ENCODE measurements at regions not wholly inside any gene's neighbourhood (a gene's known extent, or its start where the extent isn't known, plus 50 kb on each side); places are given as distances from the start of the nearest gene placed in this dataset.

DNA sequence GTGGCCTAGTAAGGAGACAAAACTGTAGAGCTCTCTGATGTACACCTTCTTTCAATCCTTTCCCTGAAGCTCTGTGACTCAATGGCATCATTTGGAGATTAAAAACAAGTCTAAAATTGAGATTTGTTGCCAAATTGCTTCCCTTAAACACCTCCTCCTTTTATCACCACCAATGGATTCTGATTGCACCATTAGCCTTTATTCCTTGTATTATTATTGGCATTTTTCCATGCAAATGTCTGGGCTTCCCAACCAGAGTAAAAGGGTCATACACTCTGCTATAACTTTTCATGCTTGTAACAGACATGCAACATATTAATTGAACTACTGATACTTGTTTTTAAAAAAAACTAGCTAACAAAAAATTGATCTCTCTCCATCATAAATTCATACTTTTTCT lies 124.2 kb downstream of the CCDC34 start (continued):
- TF ChIP-seq ZNF580 (tag by site-specific recombination; IDR thresholded peaks at IDR 0.05) (no peak), ZNF23 (tag by site-specific recombination; IDR thresholded peaks at IDR 0.05; ENCODE audit: borderline replicate concordance) (no peak), KLF7 (tag by site-specific recombination; IDR thresholded peaks at IDR 0.05; ENCODE audit: borderline replicate concordance) (no peak), ZNF280D (tag by site-specific recombination; IDR thresholded peaks at IDR 0.05) (no peak)

DNA sequence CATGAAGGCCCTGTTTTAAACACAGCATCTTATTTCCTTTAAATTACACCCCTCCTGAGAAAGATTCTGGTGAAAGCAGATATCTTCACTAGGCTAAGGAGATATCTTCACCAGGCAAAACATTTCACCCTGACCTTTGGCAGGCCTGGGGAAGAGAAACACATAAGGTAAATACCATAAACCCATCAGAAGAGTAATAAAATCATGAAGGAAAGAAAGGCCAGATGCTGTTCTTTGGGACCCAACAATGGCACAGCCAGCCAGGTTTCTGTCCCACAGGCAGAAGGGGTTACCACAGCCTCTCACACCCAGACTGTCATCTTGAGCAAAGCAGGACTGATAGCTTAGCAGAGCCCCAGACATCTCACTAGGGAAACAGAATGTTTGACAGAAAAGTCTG lies 125.4 kb downstream of the CCDC34 start:
- Histone ChIP-seq H3K27ac (ENCODE audit: extremely low read depth, low read depth, low read length) (no peak overlapping the region), H3K4me3 (ENCODE audit: low read depth, low read length) (no peak overlapping the region), H3K4me1 (ENCODE audit: control insufficient read depth, insufficient read depth, low read length) (peaks cover 21% of the 10 kb centered on the region), H3K36me3 (ENCODE audit: control insufficient read depth in 2 of 2, insufficient read depth in 1 of 2, low read length in 2 of 2) (no peaks in the 10 kb centered on the region), H3K9me3 (ENCODE audit: control insufficient read depth, insufficient read depth, low read depth, low read length) (no peaks in the 10 kb centered on the region)
- CTCF ChIA-PET = no interaction called here
- POLR2A ChIA-PET = no interaction called here
- peak; percentile 49; the same call in 1 of the 2 replicates for TF ChIP-seq ZNF10 (tag by site-specific recombination; IDR thresholded peaks at IDR 0.05)
- TF ChIP-seq, protein P1, sequence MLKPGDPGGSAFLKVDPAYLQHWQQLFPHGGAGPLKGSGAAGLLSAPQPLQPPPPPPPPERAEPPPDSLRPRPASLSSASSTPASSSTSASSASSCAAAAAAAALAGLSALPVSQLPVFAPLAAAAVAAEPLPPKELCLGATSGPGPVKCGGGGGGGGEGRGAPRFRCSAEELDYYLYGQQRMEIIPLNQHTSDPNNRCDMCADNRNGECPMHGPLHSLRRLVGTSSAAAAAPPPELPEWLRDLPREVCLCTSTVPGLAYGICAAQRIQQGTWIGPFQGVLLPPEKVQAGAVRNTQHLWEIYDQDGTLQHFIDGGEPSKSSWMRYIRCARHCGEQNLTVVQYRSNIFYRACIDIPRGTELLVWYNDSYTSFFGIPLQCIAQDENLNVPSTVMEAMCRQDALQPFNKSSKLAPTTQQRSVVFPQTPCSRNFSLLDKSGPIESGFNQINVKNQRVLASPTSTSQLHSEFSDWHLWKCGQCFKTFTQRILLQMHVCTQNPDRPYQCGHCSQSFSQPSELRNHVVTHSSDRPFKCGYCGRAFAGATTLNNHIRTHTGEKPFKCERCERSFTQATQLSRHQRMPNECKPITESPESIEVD (tag by site-specific recombination; IDR thresholded peaks at IDR 0.05) = peak; percentile 59
- TF ChIP-seq ZNF426 (tag by site-specific recombination; IDR thresholded peaks at IDR 0.05) = no peak
- peak; percentile 64; the same call in 1 of the 2 replicates for TF ChIP-seq ZNF341 (tag by site-specific recombination; IDR thresholded peaks at IDR 0.05; ENCODE audit: low read depth)
- no peak for TF ChIP-seq GLI2 (tag by site-specific recombination; IDR thresholded peaks at IDR 0.05; ENCODE audit: borderline replicate concordance, low read depth)
- TF ChIP-seq ZNF560 (tag by site-specific recombination; IDR thresholded peaks at IDR 0.05; ENCODE audit: borderline replicate concordance) = no peak
- TF ChIP-seq FEZF1 (tag by site-specific recombination; IDR thresholded peaks at IDR 0.05) = 0 out of 2 replicates have a peak, but pooled peaks have one; percentile 24

DNA sequence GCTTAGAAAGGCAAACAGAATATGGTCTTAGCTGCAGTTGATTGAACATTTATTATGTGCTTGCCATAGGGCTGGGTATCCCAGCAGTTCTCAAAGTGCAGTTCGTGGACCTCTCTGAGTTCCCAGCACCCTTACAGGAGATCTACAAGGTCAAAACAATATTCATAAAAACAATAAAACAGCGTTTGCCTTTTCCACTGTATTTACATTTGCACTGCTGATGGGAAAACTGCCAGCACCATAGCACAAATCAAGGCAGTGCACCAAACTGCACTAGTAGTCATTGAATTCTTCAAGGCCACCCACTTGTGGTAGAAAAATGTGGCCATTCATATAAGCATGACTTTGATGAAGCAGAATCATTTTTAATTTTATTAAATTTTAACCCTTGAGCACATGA lies 128.1 kb downstream of the CCDC34 start:
- H3K9me3 ChIP-seq (ENCODE audit: control insufficient read depth, insufficient read depth, low read depth, low read length) = no peaks in the 10 kb centered on the region
- ChIA-PET CTCF (interaction anchor here (0.9 to 2.2 kb wide), 4 partner anchors 22 to 251 kb away, joined by 4 to 10 read pairs (median 8); no protein-coding TSS in a partner anchor), POLR2A (no interaction called here)
- peaks cover 21% of the 10 kb centered on the region for H3K4me1 ChIP-seq (ENCODE audit: control insufficient read depth, insufficient read depth, low read length)
- 0 out of 2 replicates have a peak, but pooled peaks have one; percentile 28 for TF ChIP-seq FEZF1 (tag by site-specific recombination; IDR thresholded peaks at IDR 0.05)
- TF ChIP-seq HOXA7 (CRISPR knock-in tag; IDR thresholded peaks at IDR 0.05; ENCODE audit: borderline replicate concordance) = no peak
- H3K36me3 ChIP-seq (ENCODE audit: control insufficient read depth in 2 of 2, insufficient read depth in 1 of 2, low read length in 2 of 2) = no peaks in the 10 kb centered on the region
- peak overlapping the region; percentile 88 for H3K27ac ChIP-seq (ENCODE audit: extremely low read depth, low read depth, low read length)
- H3K4me3 ChIP-seq (ENCODE audit: low read depth, low read length) = no peak overlapping the region

- ChIA-PET POLR2A (interaction anchor here (0.9 to 1.7 kb wide), 5 partner anchors 18 to 238 kb away, joined by 3 to 5 read pairs (median 5); partner anchors contain the start of gene LGR4), CTCF (interaction anchor here (0.6 to 2.2 kb wide), 9 partner anchors 21 to 264 kb away, joined by 3 to 10 read pairs (median 4); no protein-coding TSS in a partner anchor)
- Histone ChIP-seq H3K27ac (ENCODE audit: extremely low read depth, low read depth, low read length) (peak overlapping the region; percentile 88), H3K4me3 (ENCODE audit: low read depth, low read length) (no peak overlapping the region), H3K9me3 (ENCODE audit: control insufficient read depth, insufficient read depth, low read depth, low read length) (no peaks in the 10 kb centered on the region), H3K4me1 (ENCODE audit: control insufficient read depth, insufficient read depth, low read length) (peaks cover 20% of the 10 kb centered on the region), H3K36me3 (ENCODE audit: control insufficient read depth in 2 of 2, insufficient read depth in 1 of 2, low read length in 2 of 2) (no peaks in the 10 kb centered on the region)
- TF ChIP-seq SP7 (tag by site-specific recombination; IDR thresholded peaks at IDR 0.05) = peak; percentile 98
- peak; percentile 34; the same call in 1 of the 2 replicates for TF ChIP-seq ZNF513 (tag by site-specific recombination; IDR thresholded peaks at IDR 0.05)
- peak; percentile 91 for TF ChIP-seq ZNF629 (tag by site-specific recombination; IDR thresholded peaks at IDR 0.05)
- TF ChIP-seq, protein P2, sequence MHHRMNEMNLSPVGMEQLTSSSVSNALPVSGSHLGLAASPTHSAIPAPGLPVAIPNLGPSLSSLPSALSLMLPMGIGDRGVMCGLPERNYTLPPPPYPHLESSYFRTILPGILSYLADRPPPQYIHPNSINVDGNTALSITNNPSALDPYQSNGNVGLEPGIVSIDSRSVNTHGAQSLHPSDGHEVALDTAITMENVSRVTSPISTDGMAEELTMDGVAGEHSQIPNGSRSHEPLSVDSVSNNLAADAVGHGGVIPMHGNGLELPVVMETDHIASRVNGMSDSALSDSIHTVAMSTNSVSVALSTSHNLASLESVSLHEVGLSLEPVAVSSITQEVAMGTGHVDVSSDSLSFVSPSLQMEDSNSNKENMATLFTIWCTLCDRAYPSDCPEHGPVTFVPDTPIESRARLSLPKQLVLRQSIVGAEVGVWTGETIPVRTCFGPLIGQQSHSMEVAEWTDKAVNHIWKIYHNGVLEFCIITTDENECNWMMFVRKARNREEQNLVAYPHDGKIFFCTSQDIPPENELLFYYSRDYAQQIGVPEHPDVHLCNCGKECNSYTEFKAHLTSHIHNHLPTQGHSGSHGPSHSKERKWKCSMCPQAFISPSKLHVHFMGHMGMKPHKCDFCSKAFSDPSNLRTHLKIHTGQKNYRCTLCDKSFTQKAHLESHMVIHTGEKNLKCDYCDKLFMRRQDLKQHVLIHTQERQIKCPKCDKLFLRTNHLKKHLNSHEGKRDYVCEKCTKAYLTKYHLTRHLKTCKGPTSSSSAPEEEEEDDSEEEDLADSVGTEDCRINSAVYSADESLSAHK (tag by site-specific recombination; IDR thresholded peaks at IDR 0.05) = peak; percentile 87
- peak; percentile 61 for TF ChIP-seq SCRT1 (tag by site-specific recombination; IDR thresholded peaks at IDR 0.05; ENCODE audit: borderline replicate concordance)
- no peak for TF ChIP-seq ZNF530 (tag by site-specific recombination; IDR thresholded peaks at IDR 0.05; ENCODE audit: low read depth)
- TF ChIP-seq MZF1 (tag by site-specific recombination; IDR thresholded peaks at IDR 0.05; ENCODE audit: borderline replicate concordance) = peak; percentile 80
Measured at GRCh38 chr11:27234043-27234668, 128.9 kb downstream of the CCDC34 start.
